Skin of body (tissue), 1 donor: ENCODE measurements at regions not wholly inside any gene's neighbourhood (a gene's known extent, or its start where the extent isn't known, plus 50 kb on each side); places are given as distances from the start of the nearest gene placed in this dataset.

ENCODE experiments used
- DNase-seq: peaks from one replicate; lab custom pipeline; 2025; lab: John Stamatoyannopoulos, UW

DNA sequence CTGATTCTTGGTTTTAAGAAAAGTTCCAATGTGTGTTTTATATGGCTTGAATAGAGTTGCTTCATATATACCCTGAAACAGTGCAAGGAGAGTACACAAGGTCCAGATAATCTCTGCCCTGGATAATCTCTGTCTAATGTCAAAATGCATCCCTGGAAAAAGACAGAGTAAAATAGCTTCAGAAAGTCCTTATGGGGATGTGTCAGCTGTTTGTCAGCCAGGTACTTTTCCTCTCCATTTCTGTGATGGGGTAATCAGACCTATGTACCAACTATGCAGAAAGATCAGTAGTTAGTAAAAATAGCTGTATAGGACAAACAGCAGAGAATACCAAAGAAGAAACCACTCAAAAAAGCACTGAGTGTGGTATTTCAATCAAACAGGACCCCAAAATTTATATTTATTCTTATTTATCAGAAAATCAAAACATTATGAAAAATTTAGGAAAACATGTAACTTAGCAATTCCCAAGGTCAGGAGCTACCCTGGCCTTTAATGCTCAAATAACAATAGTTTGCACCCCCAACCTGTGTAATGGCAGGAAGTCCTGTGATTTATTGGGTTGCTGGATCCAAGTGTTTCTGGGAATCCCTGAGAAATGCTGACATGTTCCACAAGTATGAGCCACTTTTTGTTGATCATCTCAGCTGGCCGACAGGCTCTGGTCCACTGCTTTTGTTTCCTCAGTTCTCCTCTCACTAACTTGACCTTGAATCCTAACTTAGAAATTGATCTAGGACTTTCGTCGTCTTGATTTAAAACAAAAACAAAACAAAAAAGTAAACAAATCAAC, 69.6 kb downstream of the MDH1 start:
- DNase-seq: no peak

DNA sequence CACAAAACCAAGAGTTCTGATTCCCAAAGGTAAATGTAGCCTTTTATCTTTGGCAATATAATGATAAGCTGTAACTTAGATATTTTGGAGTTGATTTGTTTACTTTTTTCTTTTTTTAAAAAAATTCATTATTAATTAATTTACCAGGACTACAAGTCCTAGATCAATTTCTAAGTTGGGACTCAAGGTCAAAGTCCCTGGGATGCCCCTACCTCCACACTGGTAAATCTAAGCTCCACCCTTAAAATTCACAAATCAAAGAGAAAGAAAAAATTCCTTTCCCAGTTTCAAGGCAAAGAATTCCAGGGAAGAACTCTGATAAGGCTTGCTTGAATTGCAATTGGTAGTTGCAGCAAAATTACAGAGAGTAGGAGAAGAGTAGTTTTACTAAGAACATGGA, 71.3 kb downstream of the MDH1 start:
- DNase-seq: no peak

DNA sequence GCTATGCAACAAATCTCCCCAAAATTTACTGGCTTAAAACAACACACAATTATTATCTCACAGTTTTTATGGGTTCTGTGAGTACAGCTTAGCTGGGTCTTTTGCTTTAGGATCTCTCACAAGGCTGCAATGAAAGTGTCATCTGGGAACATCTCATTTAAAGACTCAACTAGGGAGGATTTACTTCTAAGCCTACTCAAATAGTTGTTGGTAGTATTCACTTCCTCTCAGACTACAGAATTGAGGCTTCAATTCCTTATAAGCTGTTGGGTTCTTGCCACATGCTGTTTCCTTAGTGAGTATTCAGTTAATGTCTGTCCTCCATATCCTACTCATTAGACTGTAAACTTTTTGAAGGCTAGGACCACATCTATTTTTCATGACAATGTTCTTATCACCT, 72.3 kb downstream of the MDH1 start:
- peak; percentile 64 for DNase-seq

DNA sequence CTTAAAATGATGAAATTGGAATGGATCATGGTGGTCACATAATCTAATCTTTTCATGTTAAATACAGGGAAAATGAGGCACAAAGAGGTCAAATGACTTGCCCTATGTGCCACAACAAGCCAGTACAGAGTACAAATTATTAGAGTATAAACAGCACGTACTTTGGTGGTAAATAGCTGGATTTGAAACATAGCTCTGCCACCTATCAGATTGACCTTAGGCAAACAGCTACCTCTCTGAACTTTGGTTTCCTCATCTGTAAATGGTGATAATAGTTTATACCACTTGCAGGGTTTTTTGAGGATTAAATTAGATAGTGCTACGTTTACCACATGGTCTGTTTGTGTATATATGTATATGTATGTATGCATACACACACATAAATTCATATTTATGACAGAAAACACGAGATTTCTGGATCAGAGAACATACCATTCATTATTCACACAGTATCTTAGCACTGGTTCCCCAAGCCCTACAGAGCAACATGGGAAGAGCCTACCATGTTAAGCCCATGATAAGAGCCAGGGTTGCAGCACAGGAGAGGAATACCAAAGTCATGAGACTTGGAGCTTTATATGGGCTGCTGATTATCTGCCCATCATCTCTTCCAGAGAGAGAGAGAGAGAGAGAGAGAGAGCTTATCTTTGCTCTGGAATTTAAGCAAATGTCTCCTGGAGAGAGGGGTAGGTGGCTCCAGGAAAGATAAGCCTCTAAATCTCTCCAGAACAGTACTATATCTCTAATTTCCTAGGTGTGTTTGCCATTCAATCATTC, 73.5 kb downstream of the MDH1 start:
- no peak for DNase-seq

DNA sequence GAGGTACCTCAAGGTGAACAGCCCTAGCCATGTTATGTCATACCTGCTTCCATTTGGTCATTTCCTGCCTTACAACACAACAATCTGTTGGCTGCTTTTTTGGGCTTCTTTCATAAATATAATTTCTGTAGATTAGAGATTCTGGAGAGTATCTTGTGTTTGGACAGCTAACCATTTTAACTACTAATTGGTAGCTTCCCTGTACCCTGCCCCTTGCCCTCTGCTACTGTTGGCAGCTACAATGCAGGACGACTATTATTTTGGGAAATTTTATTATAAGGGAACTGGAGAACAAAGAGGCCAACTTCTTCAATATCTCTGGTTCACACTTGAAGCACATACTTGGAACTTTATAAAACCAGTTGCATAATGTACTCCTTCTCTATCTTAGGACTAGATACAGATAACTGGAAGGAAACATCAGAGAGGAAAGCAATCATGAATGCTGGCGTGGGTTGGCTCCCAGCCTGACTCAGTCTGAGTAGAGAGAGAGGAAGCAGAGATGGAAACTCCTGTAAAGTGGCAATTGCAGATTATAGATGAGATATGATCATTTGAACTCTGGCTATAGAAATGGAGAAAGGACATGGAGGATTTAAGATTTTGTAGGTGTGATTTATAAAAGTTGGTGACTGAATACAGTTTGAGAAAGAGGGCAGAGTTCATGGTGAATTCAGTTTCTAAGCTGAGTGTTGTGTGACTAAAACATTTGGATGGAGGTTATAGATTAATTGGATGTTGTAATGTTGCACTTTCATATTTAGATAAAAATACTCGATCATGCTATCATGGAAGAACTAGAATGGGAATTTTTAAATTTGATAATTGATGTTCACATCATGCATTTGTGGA, 74.5 kb downstream of the MDH1 start:
- no peak for DNase-seq

DNA sequence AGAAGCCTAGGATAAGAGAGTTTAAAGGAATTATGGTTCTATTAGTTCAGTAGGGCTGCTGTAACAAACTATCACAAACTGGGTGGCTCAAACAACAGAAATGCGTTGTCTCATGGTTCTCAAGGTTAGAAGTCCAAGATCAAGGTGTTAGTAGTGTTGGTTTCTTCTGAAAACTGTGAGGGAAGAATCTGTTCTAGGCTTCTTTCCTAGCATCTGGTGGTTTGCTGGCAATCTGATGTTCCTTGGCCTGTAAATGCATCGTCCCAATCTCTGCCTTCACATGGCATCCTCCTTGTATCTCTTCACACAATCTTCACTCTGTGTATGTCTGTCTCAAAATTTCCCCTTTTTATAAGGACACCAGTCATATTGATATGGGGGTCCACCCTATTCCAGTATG, 76.3 kb downstream of the MDH1 start:
- DNase-seq: no peak

DNA sequence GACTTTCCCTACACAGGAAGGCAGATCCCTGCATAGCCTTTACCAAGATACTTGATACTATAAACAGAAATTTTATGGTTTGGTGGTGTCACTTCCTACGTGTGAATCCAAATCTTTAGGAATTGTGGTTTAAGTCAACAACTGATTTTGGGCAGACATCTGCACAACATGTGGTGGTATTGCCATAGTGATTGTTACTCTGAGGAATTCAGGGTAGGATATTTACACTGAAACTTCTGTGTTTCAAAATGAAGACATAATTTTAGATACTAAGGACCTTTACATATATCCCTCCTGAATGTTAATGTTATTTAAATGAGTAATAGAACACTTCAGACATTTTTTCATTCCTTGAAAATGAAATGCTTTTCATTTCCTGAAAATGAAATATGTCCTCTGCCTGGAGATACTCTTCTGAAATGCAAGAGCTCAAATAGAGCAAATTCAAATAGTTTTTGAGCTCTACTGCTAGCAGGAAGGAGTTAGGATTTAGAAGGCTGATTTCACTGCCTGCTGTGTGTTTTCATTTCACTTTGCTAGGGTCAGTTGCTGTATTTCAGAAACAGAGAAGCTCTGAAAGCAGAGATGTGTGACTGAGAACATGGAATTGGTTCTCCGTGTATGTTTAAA, 77.2 kb downstream of the MDH1 start:
- peak; percentile 94 for DNase-seq

DNA sequence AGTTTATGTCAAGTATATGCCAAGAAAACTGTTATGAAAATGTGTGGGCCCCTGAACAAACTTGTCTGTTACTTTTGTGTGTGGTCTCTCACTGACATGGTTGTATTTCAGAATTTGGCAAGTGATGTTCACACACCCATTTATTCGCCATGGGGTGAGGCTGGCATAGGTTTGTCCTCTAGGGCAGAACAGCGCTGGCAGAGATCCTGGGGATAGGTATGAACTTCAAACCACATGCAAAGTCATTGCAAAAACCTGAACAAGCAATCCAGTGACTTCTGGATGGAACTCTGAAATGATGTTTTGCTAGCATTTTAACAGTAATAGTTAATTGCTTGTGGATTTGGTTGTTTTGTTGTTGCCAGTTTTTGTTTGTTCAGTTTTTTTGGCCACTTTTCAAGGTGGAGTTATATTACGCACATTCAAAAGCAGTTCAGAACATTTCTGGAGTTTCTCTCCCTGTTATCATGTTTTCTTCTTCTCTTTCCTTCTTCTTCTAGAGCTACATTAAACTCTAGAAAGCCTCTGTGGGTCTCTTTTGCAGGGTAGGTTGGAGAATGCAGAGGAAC, 78.5 kb downstream of the MDH1 start:
- peak; percentile 88 for DNase-seq

DNA sequence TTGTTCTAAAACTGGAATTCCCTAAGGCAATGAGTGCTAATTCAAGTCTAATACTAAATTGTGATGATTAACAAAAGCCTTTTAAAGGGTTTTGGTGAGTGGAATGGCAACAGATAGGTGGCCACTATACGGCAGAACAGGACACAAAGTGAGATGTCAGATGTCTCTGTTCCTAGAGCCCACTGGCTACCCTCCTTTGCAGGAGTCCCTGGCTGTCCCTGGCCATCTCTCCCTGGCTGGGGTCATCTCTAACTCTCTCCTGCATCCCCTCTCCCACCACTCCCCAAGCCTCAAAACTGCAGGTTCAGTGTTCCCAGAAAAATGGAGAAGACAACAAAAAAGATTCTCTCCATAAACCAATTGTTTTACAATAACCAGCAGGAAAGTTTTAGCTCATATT, 79.2 kb downstream of the MDH1 start:
- DNase-seq: no peak

DNA sequence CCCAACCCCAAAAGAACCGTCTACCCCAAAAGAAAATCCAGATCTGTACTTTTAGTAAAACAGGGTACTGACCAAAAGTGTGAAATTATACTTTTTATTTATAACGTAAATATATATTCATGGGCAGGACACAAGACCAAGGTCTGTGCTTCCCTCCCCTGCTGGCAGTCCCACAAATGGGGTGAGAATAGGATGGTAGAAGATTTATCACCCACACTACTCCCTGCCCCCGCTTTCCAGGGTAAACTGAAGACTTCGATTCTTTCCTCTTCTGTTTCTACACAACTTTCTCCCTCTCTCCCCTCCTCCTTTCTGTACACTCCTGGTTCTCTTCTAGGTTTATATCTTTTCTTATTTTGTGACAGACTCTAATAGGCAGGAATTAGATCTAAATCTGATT, 79.7 kb downstream of the MDH1 start:
- no peak for DNase-seq

DNA sequence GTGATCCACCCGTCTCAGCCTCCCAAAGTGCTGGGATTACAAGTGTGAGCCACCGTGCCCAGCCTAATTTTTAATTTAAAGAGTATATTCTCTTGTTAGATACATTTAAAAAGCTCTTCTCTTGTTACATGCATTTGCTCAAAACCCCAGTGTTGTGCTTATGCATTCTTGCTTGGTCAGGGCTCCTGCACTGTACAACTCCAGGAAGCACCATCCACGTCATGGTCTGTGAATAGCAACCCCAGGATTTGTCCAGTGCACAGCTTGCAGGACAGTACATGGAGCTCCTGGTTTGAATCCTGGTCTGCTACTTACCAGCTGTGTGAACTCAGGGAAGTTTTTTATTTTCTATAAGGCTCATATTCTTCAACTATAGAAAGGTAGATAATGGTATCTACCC, 80.8 kb downstream of the MDH1 start:
- no peak for DNase-seq

DNA sequence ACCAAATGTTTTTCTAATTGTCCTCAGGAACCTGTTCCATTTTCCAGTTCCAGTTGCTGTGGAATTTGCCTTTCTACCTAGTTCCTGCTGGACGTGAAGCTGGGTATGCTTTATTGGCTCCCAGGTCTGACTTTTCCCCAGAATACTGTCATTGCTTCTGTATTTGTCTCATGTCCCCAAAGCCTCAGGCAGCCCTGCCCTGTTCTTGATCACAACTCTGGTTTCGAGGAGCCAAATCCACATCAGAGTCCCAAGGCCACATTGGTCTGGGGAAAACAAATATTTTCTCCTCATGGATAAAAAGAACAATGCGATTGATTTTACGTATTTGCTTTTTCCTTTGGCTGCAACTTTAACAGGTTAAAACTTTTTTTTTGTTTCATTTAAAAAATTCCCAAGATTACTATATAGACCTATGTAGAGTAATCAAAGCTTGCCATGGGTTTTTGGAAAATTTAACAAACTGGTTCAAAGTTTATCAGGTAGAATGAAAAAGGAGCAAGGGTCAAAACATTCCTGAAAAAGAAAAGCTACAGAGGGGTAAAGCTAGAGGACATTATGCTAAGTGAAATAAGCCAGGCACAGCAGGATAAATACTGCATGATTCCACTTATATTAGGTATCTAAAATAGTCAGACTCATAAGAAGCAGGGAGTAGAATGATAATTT, 85.2 kb downstream of the MDH1 start:
- DNase-seq: no peak

DNA sequence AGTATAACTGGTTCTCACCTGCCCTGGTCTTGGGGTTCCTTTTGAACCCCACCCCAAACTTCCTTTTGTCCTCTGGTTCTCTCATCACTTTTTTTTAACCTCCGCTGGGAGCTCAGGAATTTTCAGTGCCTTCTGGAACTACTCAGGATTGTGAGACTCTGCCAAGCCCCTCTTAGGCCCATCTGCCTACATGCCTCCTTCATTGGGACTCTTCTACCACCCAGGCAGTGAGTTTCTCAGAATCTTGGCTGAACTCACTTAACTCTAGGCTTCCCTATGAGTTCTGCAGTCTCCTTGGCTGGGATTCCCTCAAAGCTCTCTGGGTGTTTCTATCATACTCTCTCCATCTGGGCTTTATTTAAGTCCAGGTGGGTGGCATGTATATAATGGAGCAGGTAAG, 86.3 kb downstream of the MDH1 start:
- peak; percentile 85 for DNase-seq

DNA sequence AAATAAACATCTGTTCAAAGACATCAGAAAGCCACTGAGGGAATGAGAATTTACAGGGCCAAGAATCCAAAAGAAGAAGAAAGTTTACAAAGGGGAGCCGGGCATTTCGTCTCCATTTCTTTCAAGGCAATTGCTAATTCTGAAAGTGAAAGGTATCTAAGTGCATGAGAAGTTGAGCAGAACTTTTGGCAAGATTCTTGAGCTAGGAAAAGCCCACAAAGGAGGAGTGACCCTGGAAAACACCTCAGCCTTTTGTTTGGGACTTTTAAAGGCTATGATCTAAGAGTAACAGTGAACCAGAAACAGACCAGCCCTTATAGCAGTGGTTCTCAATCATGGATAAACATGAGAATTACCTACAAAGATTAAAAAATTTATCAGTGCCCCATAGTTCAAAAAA, 87.4 kb downstream of the MDH1 start:
- no peak for DNase-seq

DNA sequence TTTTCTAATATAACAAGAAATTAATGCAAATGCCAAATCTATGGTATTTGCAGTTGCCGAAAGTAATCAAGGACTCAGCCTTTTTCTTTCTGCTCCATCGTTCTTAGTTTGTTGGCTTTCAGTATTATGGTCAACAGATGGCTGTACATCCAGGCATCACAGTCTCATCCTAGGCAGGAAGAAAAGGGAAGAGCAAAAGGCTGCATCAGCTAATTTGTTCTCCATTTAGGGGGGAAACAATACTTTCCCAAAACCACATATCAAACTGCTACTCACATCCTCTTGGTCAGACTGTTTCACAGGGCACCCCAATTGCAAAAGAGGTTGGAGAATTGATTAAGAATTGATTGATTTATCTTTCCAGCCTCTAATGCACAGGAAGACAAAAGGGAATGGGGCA, 89.3 kb downstream of the MDH1 start:
- no peak for DNase-seq

DNA sequence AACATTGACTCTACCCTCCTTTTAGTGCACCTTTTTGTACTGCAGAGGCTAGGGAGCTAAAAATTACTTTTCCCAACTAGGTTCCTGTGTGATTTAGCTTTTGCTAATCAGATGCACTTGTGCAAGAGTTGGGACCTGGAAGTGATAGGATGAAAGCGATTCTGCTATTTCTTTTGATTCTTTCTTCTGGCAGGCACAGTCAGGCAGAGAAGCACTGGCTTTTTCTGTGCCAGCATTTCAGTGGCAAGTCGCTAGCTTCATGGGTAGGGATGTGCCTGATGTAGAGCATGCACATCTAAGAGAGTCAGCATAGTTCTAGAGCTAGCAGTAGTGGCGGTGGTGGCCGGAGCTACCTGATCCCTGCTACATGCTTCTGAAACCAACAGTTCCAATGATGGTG, 89.8 kb downstream of the MDH1 start:
- no peak for DNase-seq

DNA sequence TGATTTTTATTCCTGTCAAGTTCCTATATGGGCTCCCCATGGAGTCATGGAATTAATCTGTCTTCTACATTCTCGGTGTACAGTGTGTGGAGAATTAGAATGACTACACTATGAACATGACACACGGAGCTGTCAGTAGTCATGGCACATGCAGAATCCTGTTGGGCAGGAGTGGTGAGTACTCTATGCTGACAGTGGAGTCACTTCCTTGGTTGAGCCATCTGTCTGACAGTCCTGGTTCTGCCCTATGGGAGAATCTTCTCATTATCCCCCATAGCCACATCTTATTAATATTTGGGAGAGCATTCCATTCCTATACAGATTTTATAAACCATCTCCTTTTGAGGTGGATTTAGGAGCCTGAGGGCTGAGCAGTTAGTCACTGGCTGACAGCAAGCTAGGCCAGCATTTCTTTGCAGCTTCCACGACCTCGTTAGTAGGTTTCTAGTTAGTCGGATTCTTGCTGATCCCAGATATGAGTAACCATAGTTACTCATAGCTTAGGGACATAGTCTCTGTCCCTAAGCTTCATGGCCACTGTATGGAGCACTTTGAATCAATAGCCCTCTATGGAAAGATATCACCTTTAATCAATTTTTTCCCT, 90.6 kb downstream of the MDH1 start:
- DNase-seq: no peak

DNA sequence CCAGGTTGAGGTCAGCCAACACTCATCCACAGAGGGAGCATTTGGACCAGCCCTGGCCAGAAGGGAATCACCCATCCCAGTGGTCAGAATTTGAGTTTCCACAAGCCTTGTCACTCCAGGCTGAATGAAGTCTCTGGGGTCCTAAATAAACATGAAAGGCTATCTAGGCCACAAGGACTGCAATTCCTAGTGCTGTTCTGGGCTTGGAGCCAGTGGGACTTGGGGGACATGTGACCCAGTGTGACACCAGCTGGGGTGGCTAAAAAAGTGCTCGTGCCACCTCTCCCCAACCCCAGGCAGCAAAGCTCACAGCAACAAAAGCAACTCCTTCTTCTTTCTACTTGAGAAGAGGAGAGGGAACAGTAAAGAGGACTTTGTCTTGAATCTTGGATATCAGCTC, 91.7 kb downstream of the MDH1 start:
- no peak for DNase-seq

DNA sequence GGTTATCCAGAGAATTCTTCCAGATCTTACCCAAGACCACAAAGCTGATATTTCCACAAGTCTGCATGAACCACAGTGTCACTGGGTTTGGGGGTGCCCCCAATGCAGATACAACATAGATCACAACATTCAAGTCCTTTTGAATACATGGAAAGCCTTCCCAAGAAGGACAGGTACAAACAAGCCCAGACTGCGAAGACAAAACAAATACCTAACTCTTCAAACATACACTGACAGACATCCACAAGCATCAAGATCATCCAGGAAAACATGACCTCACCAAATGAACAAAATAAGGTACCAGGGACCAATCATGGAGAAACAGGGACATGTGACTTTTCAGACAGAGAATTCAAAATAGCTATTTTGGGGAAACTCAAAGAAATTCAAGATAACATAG, 93.1 kb downstream of the MDH1 start:
- no peak for DNase-seq

DNA sequence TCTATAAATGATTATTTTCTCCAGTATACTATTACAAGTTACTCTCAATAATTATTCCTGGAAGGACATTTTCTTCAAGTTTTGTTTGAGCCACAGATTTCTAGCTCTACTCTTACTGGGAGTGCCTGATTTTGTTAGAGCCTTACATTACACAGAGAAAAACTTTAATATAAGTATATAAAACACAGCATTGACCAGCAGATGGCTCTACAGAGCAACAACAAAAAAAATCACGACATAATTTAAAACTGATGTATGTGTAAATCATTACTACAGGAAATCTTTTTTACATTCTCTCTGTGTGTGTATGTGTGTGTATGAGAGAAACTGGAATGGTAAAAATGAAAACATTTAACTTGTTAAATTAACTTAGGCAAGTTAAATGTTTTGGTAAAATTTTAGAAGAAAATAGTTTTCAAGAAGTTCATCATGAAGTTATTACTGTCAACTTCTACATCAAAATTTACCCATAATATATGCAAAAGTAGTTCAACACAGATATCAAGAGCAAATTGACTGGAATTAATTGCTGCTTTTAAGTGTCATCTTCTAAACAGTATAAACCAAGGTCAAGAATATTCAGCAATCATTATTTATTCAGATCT, 103.3 kb downstream of the MDH1 start:
- DNase-seq: peak; percentile 63
